ENCODE measurements at regions not wholly inside any gene's neighbourhood (a gene's known extent, or its start where the extent isn't known, plus 50 kb on each side); places are given as distances from the start of the nearest gene placed in this dataset.

- no peak for TF ChIP-seq CTCF (IDR thresholded peaks at IDR 0.05; ENCODE audit: low read depth, low read length)
- no peak for TF ChIP-seq EZH2phosphoT487 (IDR thresholded peaks at IDR 0.05; ENCODE audit: low read depth)
Observed at GRCh38 chr12:61397668-61398067, 862.5 kb upstream of the USP15 start.

Measured in OCI-LY3 (cell line).